GDM1 (cell line): ENCODE measurements at regions not wholly inside any gene's neighbourhood (a gene's known extent, or its start where the extent isn't known, plus 50 kb on each side); places are given as distances from the start of the nearest gene placed in this dataset.
"Not testable (repeated sequence)": the region's sequence is repeated elsewhere in the genome, so short reads cannot be mapped to it uniquely, and the experiment has no call there.

Source experiments
- DNase-seq: peaks from one replicate; lab custom pipeline; 2025; lab: John Stamatoyannopoulos, UW

GRCh38 chr10:36448760-36449691, 676.4 kb upstream of the ANKRD30A start:
- DNase-seq = no peak

GRCh38 chr10:36446881-36447280, 678.5 kb upstream of the ANKRD30A start:
- DNase-seq = no peak

GRCh38 chr10:36443233-36443632, 682.2 kb upstream of the ANKRD30A start:
- no peak for DNase-seq

- DNase-seq = no peak
Observed at GRCh38 chr10:36441557-36441956, 683.8 kb upstream of the ANKRD30A start.

GRCh38 chr10:36440539-36440938, 684.9 kb upstream of the ANKRD30A start:
- no peak for DNase-seq

- DNase-seq = no peak
Observed at GRCh38 chr10:36437367-36437766, 688.0 kb upstream of the ANKRD30A start.

GRCh38 chr10:36428507-36428906, 696.9 kb upstream of the ANKRD30A start:
- no peak for DNase-seq

GRCh38 chr10:36425131-36425797, 700.1 kb upstream of the ANKRD30A start:
- no peak for DNase-seq

- DNase-seq = no peak
Observed at GRCh38 chr10:36424502-36424901, 700.9 kb upstream of the ANKRD30A start.

GRCh38 chr10:36423821-36424248, 701.6 kb upstream of the ANKRD30A start:
- DNase-seq = no peak

GRCh38 chr10:36421992-36422391, 703.4 kb upstream of the ANKRD30A start:
- DNase-seq = no peak

GRCh38 chr10:36416513-36416912, 708.9 kb upstream of the ANKRD30A start:
- DNase-seq = no peak

GRCh38 chr10:36412942-36413341, 712.5 kb upstream of the ANKRD30A start:
- DNase-seq = no peak

GRCh38 chr10:36400238-36400637, 725.2 kb upstream of the ANKRD30A start:
- DNase-seq = not testable (repeated sequence)

GRCh38 chr10:36393801-36394200, 731.6 kb upstream of the ANKRD30A start:
- DNase-seq = no peak

- DNase-seq = no peak
Observed at GRCh38 chr10:36391405-36391804, 734.0 kb upstream of the ANKRD30A start.

- DNase-seq = no peak
Observed at GRCh38 chr10:36390221-36390620, 735.2 kb upstream of the ANKRD30A start.

GRCh38 chr10:36388166-36388565, 737.2 kb upstream of the ANKRD30A start:
- DNase-seq = no peak

- no peak for DNase-seq
Observed at GRCh38 chr10:36385693-36386092, 739.7 kb upstream of the ANKRD30A start.

- no peak for DNase-seq
Observed at GRCh38 chr10:36383349-36383748, 741.3 kb upstream of the FZD8 start.

- no peak for DNase-seq
Observed at GRCh38 chr10:36381748-36382147, 739.7 kb upstream of the FZD8 start.

GRCh38 chr10:36380538-36380937, 738.4 kb upstream of the FZD8 start:
- DNase-seq = no peak

GRCh38 chr10:36375107-36375506, 733.0 kb upstream of the FZD8 start:
- no peak for DNase-seq
